H9 (cell line): ENCODE measurements at regions not wholly inside any gene's neighbourhood (a gene's known extent, or its start where the extent isn't known, plus 50 kb on each side); places are given as distances from the start of the nearest gene placed in this dataset.

ENCODE experiments used
- DNase-seq: peaks from one replicate; pipeline ENCODE4 v3.0.0-alpha.2; 2017
- H2AFZ ChIP-seq: one replicate; pipeline ENCODE4 v1.6.1; 2013; ENCODE audit warnings: mild to moderate bottlenecking, low read length, control low read depth, moderate library complexity
- H2AK5ac ChIP-seq: 2 replicates; pipeline ENCODE4 v1.6.1; 2013; ENCODE audit warnings: low read length, control low read depth, mixed read lengths; ENCODE audit not compliant: insufficient read length
- H2BK120ac ChIP-seq: one replicate; pipeline ENCODE4 v1.6.1; 2013; ENCODE audit warnings: low read depth, mild to moderate bottlenecking, low read length, control low read depth, inconsistent platforms; ENCODE audit not compliant: poor library complexity, severe bottlenecking
- H2BK12ac ChIP-seq: 2 replicates; pipeline ENCODE4 v1.6.1; 2013; ENCODE audit warnings: low read length, control low read depth, mixed read lengths, low read depth; ENCODE audit not compliant: insufficient read length
- H2BK15ac ChIP-seq: 2 replicates; pipeline ENCODE4 v1.6.1; 2013; ENCODE audit warnings: low read depth, low read length, control low read depth
- H2BK20ac ChIP-seq: one replicate; pipeline ENCODE4 v1.6.1; 2013; ENCODE audit warnings: low read depth, mild to moderate bottlenecking, low read length, control low read depth, inconsistent platforms; ENCODE audit not compliant: poor library complexity, severe bottlenecking
- H2BK5ac ChIP-seq: 2 replicates; pipeline ENCODE4 v1.6.1; 2013; ENCODE audit warnings: low read length, control low read depth, mixed read lengths; ENCODE audit not compliant: insufficient read length
- H3K14ac ChIP-seq: 2 replicates; pipeline ENCODE4 v1.6.1; 2013; ENCODE audit warnings: low read length, control low read depth; ENCODE audit not compliant: insufficient read depth
- H3K18ac ChIP-seq: 2 replicates; pipeline ENCODE4 v1.6.1; 2013; ENCODE audit warnings: low read depth, mild to moderate bottlenecking, mixed read lengths, low read length, control low read depth; ENCODE audit not compliant: insufficient read length
- H3K23ac ChIP-seq: 2 replicates; pipeline ENCODE4 v1.6.1; 2013; ENCODE audit warnings: low read length, control low read depth, mixed read lengths, low read depth; ENCODE audit not compliant: insufficient read length
- H3K23me2 ChIP-seq: 2 replicates; pipeline ENCODE4 v1.6.1; 2013; ENCODE audit warnings: low read depth, mild to moderate bottlenecking, mixed read lengths, low read length, control low read depth; ENCODE audit not compliant: insufficient read length, poor library complexity, severe bottlenecking
- H3K27ac ChIP-seq: 2 replicates; pipeline ENCODE4 v1.5.1; 2013; ENCODE audit warnings: low read length, control low read depth, mixed read lengths, low read depth; ENCODE audit not compliant: insufficient read length
- H3K27me3 ChIP-seq: 2 replicates; pipeline ENCODE4 v1.6.1; 2013; ENCODE audit warnings: low read length, control low read depth, inconsistent platforms; ENCODE audit not compliant: insufficient read depth
- H3K4ac ChIP-seq: 2 replicates; pipeline ENCODE4 v1.6.1; 2013; ENCODE audit warnings: low read depth, mild to moderate bottlenecking, control low read depth, inconsistent platforms, low read length, moderate library complexity
- H3K4me1 ChIP-seq: 2 replicates; pipeline ENCODE4 v1.6.1; 2013; ENCODE audit warnings: low read length, control low read depth, inconsistent platforms; ENCODE audit not compliant: insufficient read depth
- H3K4me2 ChIP-seq: 2 replicates; pipeline ENCODE4 v1.6.1; 2013; ENCODE audit warnings: low read length, control low read depth, mixed read lengths; ENCODE audit not compliant: insufficient read length, insufficient read depth
- H3K56ac ChIP-seq: 2 replicates; pipeline ENCODE4 v1.6.1; 2013; ENCODE audit warnings: low read depth, mild to moderate bottlenecking, mixed read lengths, low read length, control low read depth; ENCODE audit not compliant: insufficient read length
- H3K79me1 ChIP-seq: 2 replicates; pipeline ENCODE4 v1.6.1; 2013; ENCODE audit warnings: low read depth, mild to moderate bottlenecking, moderate library complexity, low read length, control low read depth, inconsistent platforms; ENCODE audit not compliant: insufficient read depth, poor library complexity, severe bottlenecking
- H3K79me2 ChIP-seq: 2 replicates; pipeline ENCODE4 v1.6.1; 2013; ENCODE audit warnings: low read length, control low read depth, inconsistent platforms; ENCODE audit not compliant: insufficient read depth
- H3K9ac ChIP-seq: 2 replicates; pipeline ENCODE4 v1.6.1; 2013; ENCODE audit warnings: low read length, control low read depth, mixed read lengths; ENCODE audit not compliant: insufficient read length; ENCODE audit errors: extremely low read depth
- H3K9me3 ChIP-seq: one replicate; pipeline ENCODE4 v1.6.1; 2013; ENCODE audit warnings: low read depth, low read length, inconsistent platforms; ENCODE audit not compliant: control insufficient read depth
- H3T11ph ChIP-seq: one replicate; pipeline ENCODE4 v1.6.1; 2013; ENCODE audit warnings: mild to moderate bottlenecking, low read length, control low read depth, inconsistent platforms
- H4K20me1 ChIP-seq: one replicate; pipeline ENCODE4 v1.6.1; 2013; ENCODE audit not compliant: control insufficient read depth, insufficient read length, insufficient read depth
- H4K5ac ChIP-seq: 2 replicates; pipeline ENCODE4 v1.6.1; 2013; ENCODE audit warnings: low read depth, mild to moderate bottlenecking, mixed read lengths, low read length, control low read depth; ENCODE audit not compliant: insufficient read length
- H4K8ac ChIP-seq: replicated peaks from 2 replicates; pipeline ENCODE4 v1.6.1; 2013; ENCODE audit warnings: low read length, control low read depth, mixed read lengths, low read depth; ENCODE audit not compliant: insufficient read length
- H4K91ac ChIP-seq: 2 replicates; pipeline ENCODE4 v1.6.1; 2013; ENCODE audit warnings: low read depth, mild to moderate bottlenecking, moderate library complexity, mixed read lengths, low read length, control low read depth; ENCODE audit not compliant: insufficient read length
- H3K27ac Mint-ChIP-seq, 3 experiments: 2 replicates in 2 of 3; 3 replicates in 1 of 3; pipeline ENCODE4 v1.8.0; 2020 to 2021; ENCODE audit warnings: mixed read lengths in 3 of 3, mild to moderate bottlenecking in 1 of 3, moderate library complexity in 1 of 3
- H3K27me3 Mint-ChIP-seq: 2 replicates; pipeline ENCODE4 v1.8.0; 2021; ENCODE audit warnings: low read depth, mild to moderate bottlenecking, moderate library complexity, mixed read lengths
- H3K36me3 Mint-ChIP-seq, 3 experiments: 2 replicates in 2 of 3; 3 replicates in 1 of 3; pipeline ENCODE4 v1.8.0; 2020 to 2021; ENCODE audit warnings: low read depth in 3 of 3, mixed read lengths in 3 of 3; ENCODE audit not compliant: insufficient read depth in 1 of 3
- H3K4me1 Mint-ChIP-seq, 2 experiments: 2 replicates each; pipeline ENCODE4 v1.8.0; 2020; ENCODE audit warnings: mixed read lengths in 2 of 2
- H3K4me3 Mint-ChIP-seq, 2 experiments: 2 replicates in 1 of 2; 3 replicates in 1 of 2; pipeline ENCODE4 v1.8.0; 2020 to 2021; ENCODE audit warnings: mild to moderate bottlenecking in 2 of 2, mixed read lengths in 2 of 2, moderate library complexity in 1 of 2
- H3K9me3 Mint-ChIP-seq, 2 experiments: 2 replicates in 1 of 2; 3 replicates in 1 of 2; pipeline ENCODE4 v1.8.0; 2020; ENCODE audit warnings: mild to moderate bottlenecking in 2 of 2, mixed read lengths in 2 of 2, moderate library complexity in 1 of 2
- WGBS: extraction: QIAGEN DNeasy Blood & Tissue Kit; methylation state at CpG from one replicate; pipeline ENCODE4 v1.1.7; 2013; ENCODE audit warnings: missing lambda C conversion rate, low lambda C conversion rate, mixed read lengths; ENCODE audit not compliant: insufficient read length; ENCODE audit errors: extremely low coverage; 5-methylcytosine and 5-hydroxymethylcytosine counted together
- TF ChIP-seq, protein P1 (sequence below): fragments of 200-600 bp; sonication (generic); conservative IDR thresholded peaks from 3 replicates; pipeline ENCODE4 v1.8.0; 2021; ENCODE audit warnings: antibody characterized with exemption, mild to moderate bottlenecking

DNA sequence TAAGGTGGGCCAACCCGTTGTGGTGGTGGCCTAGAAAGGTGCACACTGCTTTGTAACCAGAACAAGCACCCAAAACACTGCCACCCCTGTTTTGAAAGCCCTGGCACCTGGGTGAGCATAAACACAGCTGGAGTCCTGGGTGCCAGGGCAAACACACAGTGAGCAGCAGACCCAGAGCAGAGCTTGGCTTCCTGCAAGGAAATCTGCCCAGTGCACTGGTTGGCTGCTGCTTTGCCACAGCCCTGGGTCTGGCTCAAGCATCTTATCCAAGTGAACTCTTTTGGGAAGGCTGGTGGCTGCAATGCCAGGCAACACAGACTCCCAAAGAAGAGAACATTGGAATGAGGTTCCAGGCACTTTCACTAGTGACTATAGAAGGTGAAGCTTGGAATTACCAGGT lies 145.5 kb upstream of the PDE1C start:
- DNase-seq = no peak
- Histone ChIP-seq H3K18ac (no peak overlapping the region), H3K56ac (no peak overlapping the region), H4K5ac (no peak overlapping the region), H4K91ac (no peak overlapping the region), H3K4ac (no peak overlapping the region), H2BK5ac (no peak overlapping the region), H2BK20ac (no peak overlapping the region), H3T11ph (no peak overlapping the region), H2BK15ac (no peak overlapping the region), H2AK5ac (no peak overlapping the region), H3K23ac (no peak overlapping the region), H4K8ac (no peak overlapping the region), H3K9me3 (no peaks in the 10 kb centered on the region), H2BK12ac (no peak overlapping the region), H3K27me3 (no peaks in the 10 kb centered on the region), H3K23me2 (no peaks in the 10 kb centered on the region), H3K14ac (no peak overlapping the region), H2BK120ac (no peak overlapping the region), H2AFZ (no peak overlapping the region), H3K79me2 (no peaks in the 10 kb centered on the region), H3K27ac (no peak overlapping the region), H3K9ac (no peak overlapping the region), H3K79me1 (no peaks in the 10 kb centered on the region), H3K4me2 (no peak overlapping the region), H4K20me1 (no peaks in the 10 kb centered on the region), H3K4me1 (no peaks in the 10 kb centered on the region)
- no peak overlapping the region for H3K4me3 Mint-ChIP-seq
- TF ChIP-seq, protein P1, sequence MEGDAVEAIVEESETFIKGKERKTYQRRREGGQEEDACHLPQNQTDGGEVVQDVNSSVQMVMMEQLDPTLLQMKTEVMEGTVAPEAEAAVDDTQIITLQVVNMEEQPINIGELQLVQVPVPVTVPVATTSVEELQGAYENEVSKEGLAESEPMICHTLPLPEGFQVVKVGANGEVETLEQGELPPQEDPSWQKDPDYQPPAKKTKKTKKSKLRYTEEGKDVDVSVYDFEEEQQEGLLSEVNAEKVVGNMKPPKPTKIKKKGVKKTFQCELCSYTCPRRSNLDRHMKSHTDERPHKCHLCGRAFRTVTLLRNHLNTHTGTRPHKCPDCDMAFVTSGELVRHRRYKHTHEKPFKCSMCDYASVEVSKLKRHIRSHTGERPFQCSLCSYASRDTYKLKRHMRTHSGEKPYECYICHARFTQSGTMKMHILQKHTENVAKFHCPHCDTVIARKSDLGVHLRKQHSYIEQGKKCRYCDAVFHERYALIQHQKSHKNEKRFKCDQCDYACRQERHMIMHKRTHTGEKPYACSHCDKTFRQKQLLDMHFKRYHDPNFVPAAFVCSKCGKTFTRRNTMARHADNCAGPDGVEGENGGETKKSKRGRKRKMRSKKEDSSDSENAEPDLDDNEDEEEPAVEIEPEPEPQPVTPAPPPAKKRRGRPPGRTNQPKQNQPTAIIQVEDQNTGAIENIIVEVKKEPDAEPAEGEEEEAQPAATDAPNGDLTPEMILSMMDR = no peak
- H3K27ac Mint-ChIP-seq = no peak overlapping the region
- H3K4me1 Mint-ChIP-seq = no peaks in the 10 kb centered on the region
- H3K36me3 Mint-ChIP-seq = no peaks in the 10 kb centered on the region
- WGBS = no CpG with 5 or more reads among the region's 1 CpG
- peaks cover 27% of the 10 kb centered on the region for H3K27me3 Mint-ChIP-seq
- H3K9me3 Mint-ChIP-seq = no peaks in the 10 kb centered on the region
